IMR-90 (cell line): ENCODE measurements at regions not wholly inside any gene's neighbourhood (a gene's known extent, or its start where the extent isn't known, plus 50 kb on each side); places are given as distances from the start of the nearest gene placed in this dataset.

Experiments used
- CEBPB ChIP-seq: IDR thresholded peaks from 2 replicates; pipeline ENCODE4 v1.6.1; 2012; ENCODE audit warnings: low read depth, low read length, improper control_type of control experiment
- TF ChIP-seq, protein P1 (sequence below): conservative IDR thresholded peaks from 2 replicates; pipeline ENCODE4 v1.5.1; 2012; ENCODE audit warnings: mild to moderate bottlenecking, low read depth, low read length, improper control_type of control experiment

DNA sequence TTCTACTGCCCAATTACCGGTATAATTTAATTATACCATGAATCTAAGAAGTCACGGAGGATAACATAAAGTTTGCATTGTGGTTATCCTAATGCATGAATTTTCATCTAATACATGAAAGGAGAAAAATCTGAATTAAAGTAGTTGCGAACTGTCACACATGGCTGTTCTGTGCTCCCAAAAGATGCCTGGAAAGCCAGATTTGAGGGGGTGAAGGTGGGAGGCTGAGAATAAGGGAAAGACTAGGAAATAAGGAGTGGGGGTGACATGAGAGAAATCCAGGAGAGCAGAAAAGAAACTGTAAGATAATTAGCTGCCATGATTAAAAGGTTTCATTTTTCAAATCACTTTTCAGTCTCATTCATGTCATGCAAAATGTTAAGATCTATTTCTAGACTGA is 1582.7 kb downstream of the STIM2 start:
- TF ChIP-seq, protein P1, sequence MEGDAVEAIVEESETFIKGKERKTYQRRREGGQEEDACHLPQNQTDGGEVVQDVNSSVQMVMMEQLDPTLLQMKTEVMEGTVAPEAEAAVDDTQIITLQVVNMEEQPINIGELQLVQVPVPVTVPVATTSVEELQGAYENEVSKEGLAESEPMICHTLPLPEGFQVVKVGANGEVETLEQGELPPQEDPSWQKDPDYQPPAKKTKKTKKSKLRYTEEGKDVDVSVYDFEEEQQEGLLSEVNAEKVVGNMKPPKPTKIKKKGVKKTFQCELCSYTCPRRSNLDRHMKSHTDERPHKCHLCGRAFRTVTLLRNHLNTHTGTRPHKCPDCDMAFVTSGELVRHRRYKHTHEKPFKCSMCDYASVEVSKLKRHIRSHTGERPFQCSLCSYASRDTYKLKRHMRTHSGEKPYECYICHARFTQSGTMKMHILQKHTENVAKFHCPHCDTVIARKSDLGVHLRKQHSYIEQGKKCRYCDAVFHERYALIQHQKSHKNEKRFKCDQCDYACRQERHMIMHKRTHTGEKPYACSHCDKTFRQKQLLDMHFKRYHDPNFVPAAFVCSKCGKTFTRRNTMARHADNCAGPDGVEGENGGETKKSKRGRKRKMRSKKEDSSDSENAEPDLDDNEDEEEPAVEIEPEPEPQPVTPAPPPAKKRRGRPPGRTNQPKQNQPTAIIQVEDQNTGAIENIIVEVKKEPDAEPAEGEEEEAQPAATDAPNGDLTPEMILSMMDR, result no peak
- no peak for TF ChIP-seq CEBPB
